NCI-H1105 treated with DMSO at 0.1 percent for 48 hours (cell line): ENCODE measurements at regions not wholly inside any gene's neighbourhood (a gene's known extent, or its start where the extent isn't known, plus 50 kb on each side); places are given as distances from the start of the nearest gene placed in this dataset.
"Not testable (repeated sequence)": the region's sequence is repeated elsewhere in the genome, so short reads cannot be mapped to it uniquely, and the experiment has no call there.

Experiments
- DNase-seq: peaks from one replicate; lab custom pipeline; 2025; lab: John Stamatoyannopoulos, UW

DNA sequence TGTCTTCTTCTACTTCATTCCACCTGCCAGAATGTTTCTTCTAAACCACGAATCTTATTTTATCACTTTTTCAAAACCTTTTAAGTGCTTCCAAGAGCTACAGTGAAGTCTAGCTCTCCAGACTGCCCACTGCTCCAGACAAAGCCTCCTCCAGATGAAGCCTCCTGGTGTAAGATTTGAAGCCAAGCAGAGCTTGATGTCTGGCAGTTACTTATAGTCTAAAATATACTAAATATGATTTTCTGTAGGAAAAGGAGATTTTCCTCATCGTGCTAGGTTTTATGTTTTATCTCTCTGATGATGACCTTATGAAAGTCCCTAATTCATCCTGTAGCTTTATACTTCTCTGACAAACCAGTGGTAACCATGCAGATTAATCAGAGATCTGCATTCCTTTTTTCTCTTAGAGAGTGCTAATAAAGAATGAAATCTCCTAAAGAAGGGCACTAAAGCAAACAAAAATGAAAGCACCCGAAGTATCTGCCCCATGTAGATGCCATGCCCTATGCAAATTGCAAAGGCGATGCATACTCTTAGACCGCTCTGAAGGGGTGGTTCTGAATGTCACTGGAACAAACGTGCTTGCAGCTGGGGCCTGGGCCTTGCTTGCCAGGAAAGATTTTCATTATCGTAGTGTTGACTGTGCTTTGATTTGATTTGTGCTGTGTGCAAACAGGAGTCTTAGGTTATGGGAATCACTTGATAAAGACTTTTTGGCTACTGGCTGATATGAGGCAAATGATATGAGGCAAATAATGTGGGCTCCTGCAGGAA, 314.2 kb downstream of the PID1 start:
- no peak for DNase-seq

DNA sequence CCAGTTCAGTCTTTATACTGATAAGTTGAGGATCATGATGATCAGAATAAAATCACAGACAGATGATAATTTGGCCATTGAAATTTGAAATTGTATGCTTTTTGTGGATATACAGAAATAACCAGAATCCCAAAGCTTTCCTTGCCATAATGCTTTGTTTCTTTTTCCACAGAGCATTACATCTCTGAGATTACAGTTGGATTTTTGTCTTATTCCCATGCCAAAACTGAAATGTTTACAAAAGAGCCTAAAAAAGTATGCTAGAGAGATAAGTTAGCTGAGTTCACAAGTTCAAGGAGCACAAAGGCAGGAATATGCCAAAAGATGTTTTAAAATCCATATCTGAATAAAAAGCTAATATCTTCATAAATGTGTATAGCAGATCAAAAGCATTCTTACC, 321.3 kb downstream of the PID1 start:
- DNase-seq, result no peak

GRCh38 chr2:228945710-228946109, 325.4 kb downstream of the PID1 start:
- no peak for DNase-seq

DNA sequence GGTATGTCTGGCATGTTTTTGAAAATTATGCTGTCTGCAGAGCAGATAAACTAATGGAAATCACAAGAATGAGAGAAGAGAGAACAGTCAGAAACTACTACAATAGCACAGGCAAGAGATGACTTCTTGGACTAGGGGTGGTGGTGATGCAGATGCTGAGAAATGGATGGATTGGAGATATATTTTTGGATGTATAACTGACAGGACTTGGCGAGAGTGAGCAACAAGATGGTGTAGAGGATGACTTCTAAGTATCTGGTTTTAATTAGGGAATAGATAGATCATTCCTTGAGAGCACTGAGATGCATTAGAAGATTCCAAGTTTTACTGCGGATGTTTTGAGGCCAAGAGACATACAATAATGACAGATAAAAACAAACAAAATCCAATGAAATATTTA, 328.2 kb downstream of the PID1 start:
- no peak for DNase-seq

DNA sequence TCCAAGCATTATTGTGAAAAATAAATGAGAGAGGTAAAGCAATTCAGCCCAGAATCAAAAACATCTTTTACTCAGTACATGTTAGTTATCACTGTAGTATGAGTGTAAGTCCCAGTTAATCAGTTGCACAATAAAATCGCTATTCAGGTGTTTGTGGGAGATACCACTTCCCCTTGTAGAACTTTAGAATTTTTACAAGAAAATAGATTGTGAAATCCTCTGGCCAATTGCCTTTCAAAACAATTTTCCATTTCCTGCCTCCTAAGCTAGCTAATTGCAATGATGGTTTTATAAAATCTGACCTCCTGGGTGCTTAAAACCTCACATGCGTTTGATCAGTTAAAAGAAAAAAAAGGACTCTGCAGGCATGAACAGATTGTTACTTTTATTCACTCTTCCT, 332.5 kb downstream of the PID1 start:
- no peak for DNase-seq

DNA sequence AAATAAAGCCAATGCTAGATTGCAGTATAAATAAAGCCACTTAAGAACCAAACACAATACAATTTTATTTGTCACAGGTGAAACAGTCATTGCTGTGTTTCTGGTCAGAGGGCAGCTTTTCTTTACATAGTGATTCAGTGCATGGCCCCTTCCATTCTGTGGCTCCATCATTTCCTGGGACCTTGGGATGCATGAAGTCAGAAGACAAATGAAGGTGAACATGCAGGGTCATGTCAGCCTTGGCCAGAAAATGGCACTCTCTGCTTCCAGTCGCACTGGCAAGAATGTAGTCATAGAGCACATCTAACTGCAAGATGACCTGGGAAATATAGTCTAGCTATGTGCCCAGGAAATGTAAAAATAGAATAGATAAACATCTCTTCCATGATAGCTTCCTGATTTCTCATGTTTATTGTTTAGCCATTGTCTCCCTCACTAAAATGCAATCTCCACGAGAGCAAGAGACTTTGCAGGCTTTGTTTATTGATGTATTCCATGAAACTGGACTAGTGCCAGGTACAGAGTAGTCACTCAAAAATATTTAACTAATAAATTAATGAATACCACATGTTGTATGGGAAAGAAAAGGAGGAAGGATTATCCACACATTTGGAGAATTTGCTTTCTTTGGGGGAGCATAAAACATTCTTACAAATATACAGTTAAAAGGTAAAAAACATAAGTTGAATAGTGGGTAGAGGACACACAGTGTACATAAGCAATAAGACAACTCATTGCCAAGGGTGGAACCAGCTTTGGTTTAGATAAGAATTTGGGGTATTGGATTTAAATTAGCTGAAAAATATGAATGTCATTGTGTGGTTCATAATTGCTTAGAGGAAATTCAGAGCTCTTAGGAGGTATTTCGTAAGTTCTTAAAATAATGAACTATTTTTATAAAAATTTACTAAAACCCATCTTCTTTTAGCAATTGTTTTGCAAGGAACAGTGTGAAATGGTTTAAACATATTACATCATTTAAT, 343.8 kb downstream of the PID1 start:
- DNase-seq, result no peak

GRCh38 chr2:228919808-228920207, 351.3 kb downstream of the PID1 start:
- no peak for DNase-seq

GRCh38 chr2:228917220-228917619, 353.9 kb downstream of the PID1 start:
- no peak for DNase-seq

DNA sequence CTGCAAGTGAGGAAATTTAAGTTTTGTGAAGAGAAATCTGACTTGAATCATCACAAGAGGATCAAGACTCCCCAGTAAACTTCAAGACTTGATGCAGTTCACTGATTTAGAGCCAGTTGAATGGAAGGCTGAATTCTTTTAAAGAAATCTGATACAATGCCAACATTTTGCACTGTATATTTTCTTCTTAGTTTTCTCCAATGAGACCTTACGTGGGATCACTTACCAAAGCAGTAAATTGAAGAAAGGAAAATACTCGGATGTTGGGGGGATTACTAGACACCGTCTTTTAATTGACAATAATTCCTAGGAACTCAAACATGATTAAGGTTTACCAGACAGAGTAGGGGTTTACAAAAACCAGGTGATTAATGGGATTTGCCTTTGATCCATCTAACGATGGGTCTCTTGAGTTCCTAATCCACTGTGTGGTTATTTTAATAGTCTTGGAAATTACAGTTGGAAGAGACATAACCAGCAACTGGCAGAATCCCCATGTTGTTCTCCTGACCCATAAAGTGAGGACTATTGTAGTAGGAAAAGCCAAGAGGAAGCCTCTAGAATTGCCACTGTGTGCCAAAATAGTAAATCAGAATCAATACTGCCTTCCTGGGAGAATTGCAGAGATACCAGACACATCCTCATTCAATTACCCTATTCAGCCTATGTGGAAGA, 354.5 kb downstream of the PID1 start:
- DNase-seq, result no peak

DNA sequence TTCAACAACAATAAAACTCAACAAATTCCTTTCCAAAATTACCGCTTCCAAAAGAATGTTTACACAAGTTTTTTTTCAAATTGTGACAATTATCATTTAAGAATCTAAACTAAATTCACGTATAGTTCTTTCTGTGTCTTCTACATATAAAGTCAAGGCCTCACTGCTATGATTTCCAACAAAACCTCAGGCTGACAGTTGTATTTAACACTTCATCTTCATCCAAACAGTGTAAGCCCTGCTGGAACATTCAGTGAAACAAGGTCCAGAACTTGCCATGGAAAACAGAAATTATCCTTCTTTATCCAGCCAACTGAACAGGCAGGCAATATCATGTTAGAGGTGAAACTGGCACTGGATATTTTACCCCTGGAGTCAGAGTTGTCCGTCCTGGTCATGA, 357.9 kb downstream of the PID1 start:
- no peak for DNase-seq

GRCh38 chr2:228910872-228911271, 360.2 kb downstream of the PID1 start:
- not testable (repeated sequence) for DNase-seq

DNA sequence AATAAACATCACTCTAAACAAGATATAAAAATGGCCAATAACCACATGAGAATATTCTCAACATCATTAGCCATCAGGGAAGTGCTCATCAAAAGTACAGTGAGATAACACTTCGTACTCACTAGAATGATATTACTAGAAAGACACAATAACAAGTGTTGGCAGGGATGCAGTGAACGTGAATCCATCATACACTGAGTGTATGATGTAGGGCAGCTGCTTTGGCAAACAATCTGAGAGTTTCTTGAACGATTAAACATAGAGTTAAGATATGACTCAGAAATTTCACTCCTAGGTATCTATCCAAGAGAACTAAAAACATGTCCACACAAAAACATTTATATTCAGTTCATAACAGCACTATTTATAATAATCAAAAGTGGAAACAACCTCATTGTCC, 368.9 kb downstream of the PID1 start:
- no peak for DNase-seq

GRCh38 chr2:228901531-228901930, 369.6 kb downstream of the PID1 start:
- no peak for DNase-seq

GRCh38 chr2:228878138-228878537, 392.9 kb downstream of the PID1 start:
- no peak for DNase-seq

DNA sequence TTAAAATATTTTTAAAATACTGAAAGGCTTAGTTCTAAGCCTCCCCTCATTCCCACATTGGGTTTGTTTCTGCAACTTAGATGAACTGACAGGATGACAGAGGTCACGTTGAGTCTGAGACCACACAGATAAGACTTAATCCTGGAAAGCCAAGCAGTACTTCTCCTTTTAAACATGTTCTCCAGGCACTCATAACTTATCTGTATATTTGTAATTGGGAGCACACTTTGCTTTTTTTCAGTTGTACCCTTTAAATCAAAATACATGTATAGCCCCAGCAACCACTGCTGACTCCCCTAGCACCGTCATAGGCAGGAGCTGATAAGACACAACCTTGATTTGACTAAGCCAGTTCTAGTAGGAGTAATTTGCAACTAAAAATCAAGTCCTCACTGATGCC, 394.8 kb downstream of the PID1 start:
- no peak for DNase-seq

DNA sequence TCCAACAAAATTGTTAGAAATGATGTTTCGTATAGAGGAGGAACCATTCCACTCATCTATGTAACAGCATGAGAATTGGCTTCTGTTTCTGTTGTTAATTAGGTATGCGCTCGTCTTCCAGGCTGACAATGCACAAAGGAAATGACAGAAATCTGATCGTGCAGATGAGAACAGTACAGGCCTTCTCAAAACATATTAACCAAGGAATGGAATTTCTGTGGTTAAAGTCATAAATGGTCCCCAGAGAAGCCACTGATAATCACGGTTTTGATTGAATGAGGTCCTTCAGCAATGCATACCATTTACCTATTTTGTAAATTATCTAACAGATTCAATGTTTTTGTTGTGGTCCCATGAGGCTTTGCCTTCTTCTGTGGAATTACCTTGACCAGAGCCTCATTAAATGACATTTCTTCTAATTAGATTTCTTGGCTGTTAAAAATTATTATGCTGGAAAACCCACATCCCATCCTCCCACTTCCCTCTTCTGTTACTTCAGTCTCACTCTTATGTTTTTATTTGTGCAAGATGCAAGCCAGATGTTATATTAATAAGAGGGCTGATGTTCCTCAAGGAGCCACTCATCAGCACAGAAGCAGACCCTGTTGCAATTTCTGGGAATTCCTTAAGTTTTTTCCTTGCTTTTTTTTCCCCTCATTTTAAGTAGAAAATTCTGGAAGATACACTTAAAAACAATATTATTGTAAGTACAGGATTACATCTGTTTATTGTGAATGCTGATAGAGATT, 395.8 kb downstream of the PID1 start:
- no peak for DNase-seq

DNA sequence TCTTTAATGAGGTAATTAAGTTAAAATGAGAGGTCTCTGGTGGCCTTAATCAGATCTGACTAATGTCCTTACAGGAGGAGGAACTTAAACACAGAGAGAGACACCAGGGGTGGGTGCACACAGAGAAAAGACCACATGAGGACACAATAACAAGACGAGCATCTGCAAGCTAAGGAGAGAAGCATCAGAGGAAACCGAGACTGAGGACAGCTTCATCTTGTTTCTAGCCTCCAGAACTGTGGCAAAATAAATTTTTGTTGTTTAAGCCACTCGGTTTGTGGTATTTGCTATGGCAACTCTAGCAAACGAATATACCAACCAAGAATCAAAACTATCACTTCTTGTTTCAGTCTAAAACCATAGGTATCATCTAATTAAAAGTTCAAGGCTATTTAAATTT, 400.1 kb downstream of the PID1 start:
- no peak for DNase-seq

GRCh38 chr2:228869636-228870264, 401.3 kb downstream of the PID1 start:
- no peak for DNase-seq

DNA sequence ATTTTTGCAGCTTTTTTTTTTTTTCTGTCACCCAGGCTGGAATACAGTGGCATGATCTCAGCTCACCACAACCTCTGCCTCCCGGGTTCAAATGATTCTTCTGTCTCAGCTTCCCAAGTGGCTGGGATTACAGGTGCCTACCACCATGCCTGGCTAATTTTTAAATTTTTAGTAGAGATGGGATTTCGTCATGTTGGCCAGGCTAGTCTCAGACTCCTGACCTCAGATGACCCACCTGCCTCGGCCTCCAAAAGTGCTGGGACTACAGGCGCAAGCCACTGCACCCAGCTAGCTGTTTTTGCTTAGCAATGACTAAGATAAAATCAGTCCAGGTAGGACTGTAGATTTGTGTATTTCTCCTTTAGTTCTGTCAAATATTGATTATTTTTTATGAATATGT, 403.7 kb downstream of the PID1 start:
- DNase-seq, result no peak

- DNase-seq, result no peak
Observed at GRCh38 chr2:228866781-228867180, 404.3 kb downstream of the PID1 start.

DNA sequence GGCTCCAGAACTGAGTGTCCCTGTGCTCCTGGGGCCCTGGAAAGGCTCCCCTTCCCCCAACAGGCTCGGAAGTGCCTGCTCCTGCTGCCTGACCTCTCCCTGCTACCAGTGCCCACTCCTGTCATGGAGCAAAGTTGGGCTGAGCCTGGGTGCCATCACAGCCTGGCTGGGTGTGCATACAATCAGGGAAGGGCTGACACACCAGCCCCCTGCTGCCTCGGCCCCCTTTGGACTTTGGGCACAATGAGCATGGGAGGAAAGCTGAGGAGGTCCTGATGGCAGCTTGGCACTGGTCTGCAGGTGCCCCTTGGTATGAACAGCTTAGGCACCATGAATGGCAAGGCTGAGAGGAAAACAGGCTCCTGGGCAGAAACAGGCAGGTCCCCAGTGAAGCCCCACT, 405.0 kb downstream of the PID1 start:
- DNase-seq, result no peak
